Karpas-422 (cell line): ENCODE measurements at regions not wholly inside any gene's neighbourhood (a gene's known extent, or its start where the extent isn't known, plus 50 kb on each side); places are given as distances from the start of the nearest gene placed in this dataset.

Experiments
- DNase-seq: peaks from one replicate; pipeline ENCODE4 v3.0.0-alpha.2; 2015
- H2AFZ ChIP-seq: fragments of 200-600 bp; sonication (generic); 2 replicates; pipeline ENCODE4 v1.6.1; 2014; ENCODE audit warnings: antibody characterized with exemption, low read length, mixed read lengths
- H3K27ac ChIP-seq: fragments of 200-600 bp; sonication (generic); 2 replicates; pipeline ENCODE4 v1.5.1; 2014; ENCODE audit warnings: mild to moderate bottlenecking, low read length, moderate library complexity
- H3K27me3 ChIP-seq: fragments of 200-600 bp; sonication (generic); 2 replicates; pipeline ENCODE4 v1.6.1; 2014; ENCODE audit warnings: low read length, mixed read lengths
- H3K36me3 ChIP-seq: fragments of 200-600 bp; sonication (generic); 2 replicates; pipeline ENCODE4 v1.6.1; 2014; ENCODE audit warnings: low read length, mixed read lengths; ENCODE audit not compliant: insufficient read depth
- H3K4me1 ChIP-seq: fragments of 200-600 bp; sonication (generic); 2 replicates; pipeline ENCODE4 v1.6.1; 2014; ENCODE audit warnings: mild to moderate bottlenecking, low read length, mixed read lengths
- H3K4me2 ChIP-seq: fragments of 200-600 bp; sonication (generic); 2 replicates; pipeline ENCODE4 v1.6.1; 2014; ENCODE audit warnings: low read length, low read depth, mild to moderate bottlenecking; ENCODE audit not compliant: poor library complexity, severe bottlenecking
- H3K4me3 ChIP-seq: fragments of 200-600 bp; sonication (generic); 2 replicates; pipeline ENCODE4 v1.5.1; 2014; ENCODE audit warnings: mild to moderate bottlenecking, antibody characterized with exemption, low read length, mixed read lengths
- H3K79me2 ChIP-seq: fragments of 200-600 bp; sonication (generic); 2 replicates; pipeline ENCODE4 v1.6.1; 2014; ENCODE audit warnings: mild to moderate bottlenecking, low read length, mixed read lengths
- H3K9ac ChIP-seq: fragments of 200-600 bp; sonication (generic); 2 replicates; pipeline ENCODE4 v1.6.0; 2014; ENCODE audit warnings: low read length
- H3K9me2 ChIP-seq: fragments of 200-600 bp; sonication (generic), shearing (Covaris generic); replicated peaks from 2 replicates; pipeline ENCODE4 v1.6.0; 2014; ENCODE audit warnings: mild to moderate bottlenecking, low read length, moderate library complexity; ENCODE audit not compliant: insufficient read depth
- H3K9me3 ChIP-seq: fragments of 300-700, 200-600 bp; sonication (generic); 2 replicates; pipeline ENCODE4 v1.6.1; 2014; ENCODE audit warnings: low read length, mixed read lengths
- H4K20me1 ChIP-seq: fragments of 200-600 bp; sonication (generic); 2 replicates; pipeline ENCODE4 v1.6.1; 2014; ENCODE audit warnings: mild to moderate bottlenecking, antibody characterized with exemption, low read length, low read depth; ENCODE audit not compliant: insufficient read depth

DNA sequence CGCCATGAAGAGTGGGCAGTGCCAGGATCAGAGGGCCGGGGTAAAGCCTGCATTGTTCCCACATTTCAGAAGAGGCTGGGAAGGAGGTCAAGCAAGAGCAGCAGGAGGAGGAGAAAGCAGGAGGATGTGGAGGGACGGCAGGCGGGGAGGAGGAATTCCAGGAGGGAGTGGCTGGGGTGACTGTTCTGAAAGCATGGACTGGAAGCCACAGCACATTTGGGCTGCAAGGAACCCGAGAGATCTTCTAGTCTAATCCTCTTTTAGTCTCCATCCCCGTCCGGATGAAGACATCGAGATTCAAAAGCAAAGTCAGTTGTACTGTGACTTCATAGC is 76.9 kb downstream of the FAM50B start:
- peaks cover 3% of the 10 kb centered on the region; the same call in 1 of the 2 replicates for H3K4me1 ChIP-seq
- no peaks in the 10 kb centered on the region for H3K79me2 ChIP-seq

GRCh38 chr6:3928111-3928510 is 78.9 kb downstream of the FAM50B start:
- H3K36me3 ChIP-seq: no peaks in the 10 kb centered on the region
- H3K4me2 ChIP-seq: no peak overlapping the region
- H3K9me2 ChIP-seq: no peaks in the 10 kb centered on the region
- no peaks in the 10 kb centered on the region for H4K20me1 ChIP-seq
- no peak for DNase-seq
- no peaks in the 10 kb centered on the region for H3K9me3 ChIP-seq
- no peak overlapping the region for H2AFZ ChIP-seq
- no peaks in the 10 kb centered on the region for H3K27me3 ChIP-seq
- H3K27ac ChIP-seq: no peak overlapping the region
- H3K9ac ChIP-seq: no peak overlapping the region
- no peaks in the 10 kb centered on the region for H3K79me2 ChIP-seq
- H3K4me1 ChIP-seq: peaks cover 3% of the 10 kb centered on the region; the same call in 1 of the 2 replicates
- no peak overlapping the region for H3K4me3 ChIP-seq

More for the DNA sequence above, 76.9 kb downstream of the FAM50B start:
- no peak for DNase-seq
- Histone ChIP-seq H3K9me2 (no peaks in the 10 kb centered on the region), H3K9me3 (no peaks in the 10 kb centered on the region), H3K9ac (no peak overlapping the region), H4K20me1 (no peaks in the 10 kb centered on the region), H3K27me3 (no peaks in the 10 kb centered on the region), H3K36me3 (no peaks in the 10 kb centered on the region), H3K27ac (no peak overlapping the region), H2AFZ (no peak overlapping the region), H3K4me3 (no peak overlapping the region), H3K4me2 (no peak overlapping the region)

GRCh38 chr6:3929281-3929798 is 80.2 kb downstream of the FAM50B start:
- Histone ChIP-seq H3K36me3 (no peaks in the 10 kb centered on the region), H3K27ac (no peak overlapping the region), H3K4me2 (no peak overlapping the region), H4K20me1 (no peaks in the 10 kb centered on the region), H2AFZ (no peak overlapping the region), H3K27me3 (no peaks in the 10 kb centered on the region), H3K4me1 (peaks cover 3% of the 10 kb centered on the region; the same call in 1 of the 2 replicates), H3K9ac (no peak overlapping the region), H3K9me3 (no peaks in the 10 kb centered on the region), H3K4me3 (no peak overlapping the region), H3K79me2 (no peaks in the 10 kb centered on the region), H3K9me2 (no peaks in the 10 kb centered on the region)
- no peak for DNase-seq

DNA sequence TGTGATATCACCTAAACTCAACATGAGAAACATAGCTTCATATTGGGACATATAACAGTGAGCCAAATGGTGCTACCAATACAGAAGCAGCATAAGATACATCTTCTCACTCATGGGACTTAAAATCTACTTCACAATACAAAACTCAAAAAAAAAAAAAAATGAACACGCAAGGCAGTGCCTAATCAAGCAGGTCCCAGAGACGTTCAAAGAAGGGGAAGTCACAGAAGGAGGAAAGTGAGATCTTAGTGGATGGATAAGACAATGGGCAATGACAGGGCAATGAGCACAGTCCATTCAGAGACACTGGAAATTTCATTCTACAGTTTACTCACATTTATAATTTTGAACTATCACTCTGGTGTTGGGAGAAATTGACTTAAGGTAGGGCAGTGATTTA is 88.3 kb downstream of the FAM50B start:
- no peaks in the 10 kb centered on the region for H3K4me1 ChIP-seq
- no peaks in the 10 kb centered on the region for H3K9me2 ChIP-seq
- H3K36me3 ChIP-seq: no peaks in the 10 kb centered on the region
- H3K9me3 ChIP-seq: no peaks in the 10 kb centered on the region
- H4K20me1 ChIP-seq: no peaks in the 10 kb centered on the region
- H2AFZ ChIP-seq: no peak overlapping the region
- H3K79me2 ChIP-seq: no peaks in the 10 kb centered on the region
- no peak for DNase-seq
- no peak overlapping the region for H3K4me2 ChIP-seq
- H3K27ac ChIP-seq: no peak overlapping the region
- no peak overlapping the region for H3K9ac ChIP-seq
- no peaks in the 10 kb centered on the region for H3K27me3 ChIP-seq
- H3K4me3 ChIP-seq: no peak overlapping the region

DNA sequence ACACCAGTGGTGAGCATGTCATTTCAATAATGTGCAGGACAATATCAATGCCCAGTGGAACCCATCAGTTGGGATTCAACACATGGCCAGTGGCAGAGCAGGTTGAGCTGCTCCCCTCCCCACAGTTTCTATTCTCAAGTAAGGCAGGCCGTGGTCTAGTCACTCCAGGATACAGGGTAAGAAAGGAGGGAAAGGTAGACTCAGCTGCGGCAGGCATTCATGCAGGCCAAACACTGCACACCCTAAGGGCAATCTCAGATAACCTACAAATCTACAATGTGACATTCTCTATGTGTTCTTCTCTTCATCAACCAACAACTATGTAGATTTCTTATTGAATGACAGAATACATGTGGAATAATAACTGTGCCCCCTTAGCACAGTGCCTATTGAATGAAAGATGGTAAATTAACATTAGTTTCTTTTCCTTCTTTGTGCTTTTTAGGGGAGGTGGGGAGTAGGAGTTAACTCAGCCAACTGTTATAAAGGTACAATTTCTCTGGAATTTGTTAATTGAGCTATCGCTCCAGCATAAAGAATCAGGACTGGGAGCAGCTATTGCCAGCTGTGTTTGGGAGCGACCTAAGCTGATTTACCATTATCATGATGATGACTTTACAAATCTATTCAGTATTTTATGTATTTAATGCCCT is 89.7 kb downstream of the FAM50B start:
- Histone ChIP-seq H3K79me2 (no peaks in the 10 kb centered on the region), H3K9me2 (no peaks in the 10 kb centered on the region), H3K4me3 (no peak overlapping the region), H3K4me2 (no peak overlapping the region), H3K36me3 (no peaks in the 10 kb centered on the region), H3K27me3 (no peaks in the 10 kb centered on the region), H3K9ac (no peak overlapping the region), H3K9me3 (no peaks in the 10 kb centered on the region), H3K4me1 (no peaks in the 10 kb centered on the region), H3K27ac (no peak overlapping the region), H4K20me1 (no peaks in the 10 kb centered on the region), H2AFZ (no peak overlapping the region)
- DNase-seq: no peak

- Histone ChIP-seq H3K9me3 (no peaks in the 10 kb centered on the region), H4K20me1 (no peaks in the 10 kb centered on the region), H3K27me3 (no peaks in the 10 kb centered on the region), H3K9me2 (no peaks in the 10 kb centered on the region), H3K4me1 (no peaks in the 10 kb centered on the region), H2AFZ (no peak overlapping the region), H3K27ac (no peak overlapping the region), H3K36me3 (no peaks in the 10 kb centered on the region), H3K4me2 (no peak overlapping the region), H3K4me3 (no peak overlapping the region), H3K79me2 (no peaks in the 10 kb centered on the region), H3K9ac (no peak overlapping the region)
- DNase-seq: no peak
Measured at GRCh38 chr6:3939368-3939958, 90.3 kb downstream of the FAM50B start.

- no peak for DNase-seq
- no peak overlapping the region for H3K9ac ChIP-seq
- no peaks in the 10 kb centered on the region for H4K20me1 ChIP-seq
- no peaks in the 10 kb centered on the region for H3K36me3 ChIP-seq
- no peak overlapping the region for H3K4me3 ChIP-seq
- H3K4me2 ChIP-seq: no peak overlapping the region
- no peak overlapping the region for H2AFZ ChIP-seq
- no peak overlapping the region for H3K27ac ChIP-seq
- no peaks in the 10 kb centered on the region for H3K9me3 ChIP-seq
- no peaks in the 10 kb centered on the region for H3K4me1 ChIP-seq
- H3K9me2 ChIP-seq: no peaks in the 10 kb centered on the region
- H3K79me2 ChIP-seq: no peaks in the 10 kb centered on the region
- no peaks in the 10 kb centered on the region for H3K27me3 ChIP-seq
Measured at GRCh38 chr6:3939964-3940363, 90.8 kb downstream of the FAM50B start.

GRCh38 chr6:3940703-3941102 is 91.5 kb downstream of the FAM50B start:
- no peaks in the 10 kb centered on the region for H3K27me3 ChIP-seq
- no peak overlapping the region for H3K4me2 ChIP-seq
- H2AFZ ChIP-seq: no peak overlapping the region
- DNase-seq: no peak
- no peaks in the 10 kb centered on the region for H3K9me2 ChIP-seq
- no peak overlapping the region for H3K27ac ChIP-seq
- H3K4me1 ChIP-seq: no peaks in the 10 kb centered on the region
- H3K9me3 ChIP-seq: no peaks in the 10 kb centered on the region
- no peak overlapping the region for H3K9ac ChIP-seq
- no peaks in the 10 kb centered on the region for H4K20me1 ChIP-seq
- H3K79me2 ChIP-seq: no peaks in the 10 kb centered on the region
- H3K4me3 ChIP-seq: no peak overlapping the region
- no peaks in the 10 kb centered on the region for H3K36me3 ChIP-seq
